SKM-1 treated with dmso at 0.1 percent for 144 hours (cell line): ENCODE measurements at regions not wholly inside any gene's neighbourhood (a gene's known extent, or its start where the extent isn't known, plus 50 kb on each side); places are given as distances from the start of the nearest gene placed in this dataset.

Source experiments
- DNase-seq: peaks from one replicate; lab custom pipeline; 2025; ENCODE audit not compliant: unreplicated experiment; lab: John Stamatoyannopoulos, UW

DNA sequence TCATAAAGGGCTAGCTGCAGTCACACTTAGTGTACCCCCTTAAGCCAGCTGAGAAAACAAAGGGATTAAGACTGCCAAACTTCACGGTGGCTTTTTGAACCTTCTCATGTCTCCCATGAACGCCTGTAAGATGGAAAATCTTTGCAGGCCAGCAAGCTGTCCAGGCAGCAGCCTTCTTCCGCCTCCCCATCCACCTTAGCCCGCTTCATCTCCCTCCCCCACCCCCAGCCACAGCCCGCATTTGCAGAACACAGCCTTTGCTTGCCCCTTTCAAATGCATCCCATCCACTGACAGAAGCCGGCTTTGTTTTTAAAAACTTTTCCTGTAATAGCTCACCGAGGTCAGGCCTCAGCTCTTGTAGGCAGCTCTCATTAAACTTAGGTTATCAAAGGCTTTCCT lies 113.8 kb upstream of the FAM9B start:
- DNase-seq: no peak

DNA sequence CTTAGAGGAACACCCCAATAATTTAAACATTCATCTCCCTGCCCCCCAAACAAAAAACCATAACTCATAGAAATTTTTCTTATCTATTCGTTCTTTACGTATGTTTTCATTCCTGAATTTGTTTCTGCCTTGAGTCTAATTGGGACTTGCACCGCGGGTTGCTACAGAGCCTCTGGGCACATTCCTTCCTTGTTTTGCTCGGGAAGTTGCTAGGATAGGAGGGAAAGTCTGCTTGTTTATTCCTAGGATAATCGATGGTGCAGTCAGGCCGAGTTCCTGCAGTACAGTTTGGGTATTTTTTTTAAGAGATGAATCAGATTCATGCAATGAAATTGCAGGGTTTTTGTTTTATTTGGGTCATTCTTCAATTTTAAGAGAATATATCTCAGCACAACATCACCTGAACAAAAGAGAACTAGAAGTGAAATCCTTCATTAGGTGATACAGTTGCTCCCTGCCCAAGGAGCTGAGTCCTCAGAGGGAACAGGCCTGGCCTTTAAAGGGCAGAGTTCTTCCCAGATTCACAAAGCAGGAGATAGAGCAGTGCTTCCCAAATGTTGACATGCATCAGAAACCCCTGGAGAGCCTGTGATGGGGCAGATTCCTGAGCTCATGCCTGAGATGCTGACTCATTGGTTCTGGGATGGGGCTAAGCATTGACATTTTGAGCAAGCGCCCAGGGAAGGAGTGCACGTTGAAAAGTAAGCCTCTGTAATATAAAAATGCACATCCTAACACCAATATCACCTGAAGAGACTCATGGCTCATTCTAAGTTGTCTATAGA lies 114.9 kb upstream of the FAM9B start:
- no peak for DNase-seq

DNA sequence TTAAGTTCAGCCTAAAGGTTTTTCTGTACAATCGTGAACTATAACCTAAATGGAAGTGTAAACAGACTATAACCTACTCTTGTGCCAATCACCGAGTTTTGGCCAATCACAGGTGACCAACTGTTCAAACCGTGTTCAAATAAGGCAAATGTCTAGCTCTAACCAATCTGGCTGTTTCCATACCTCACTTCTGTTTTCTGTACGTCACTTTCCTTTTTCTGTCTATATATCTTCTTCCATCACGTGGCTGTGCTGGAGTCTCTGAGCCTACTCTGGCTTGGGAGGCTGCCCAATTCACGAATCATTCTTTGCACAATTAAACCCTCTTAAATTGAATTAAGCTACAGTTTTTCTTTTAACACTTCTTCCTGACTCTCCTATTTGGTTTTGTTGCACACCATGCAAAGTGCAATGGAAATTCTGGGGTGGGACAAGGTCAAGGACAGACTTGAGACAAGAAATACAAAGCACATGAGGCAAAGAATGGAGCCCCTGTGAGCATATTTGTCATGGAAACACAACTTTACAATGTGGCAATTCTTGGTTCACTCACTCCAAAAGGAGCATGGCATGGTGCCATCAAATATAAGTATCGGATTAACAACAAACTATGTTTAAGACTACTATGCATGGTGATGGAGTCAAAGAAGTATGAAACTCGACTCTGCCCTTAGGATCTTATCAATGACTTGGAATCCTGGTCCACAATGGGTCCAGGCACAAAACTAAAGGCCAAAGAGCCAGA lies 115.7 kb upstream of the FAM9B start:
- no peak for DNase-seq

DNA sequence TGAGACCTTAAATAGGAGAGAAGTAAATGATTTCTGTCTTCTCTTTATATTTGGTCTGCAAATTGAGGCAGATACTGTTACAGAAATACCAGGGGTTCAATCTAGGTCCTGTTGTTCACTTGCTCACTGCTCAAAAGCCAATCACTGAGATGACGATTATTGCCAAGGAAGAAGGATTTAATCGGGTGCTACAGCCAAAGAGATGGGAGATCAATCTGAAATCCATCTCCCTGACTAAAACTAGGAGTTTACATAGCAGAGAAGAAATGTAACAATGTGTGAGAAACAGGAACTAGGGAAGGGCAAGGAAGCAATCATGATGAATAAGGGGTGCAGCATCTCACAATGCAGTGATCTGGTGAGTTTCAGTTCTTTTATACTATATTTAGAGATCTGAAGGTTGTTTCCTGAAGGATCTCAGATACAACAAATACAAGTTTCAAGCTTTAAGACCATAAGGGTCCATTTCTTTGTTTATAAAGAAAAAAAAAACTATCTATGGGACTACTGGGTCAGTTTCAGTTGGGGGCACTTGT lies 117.9 kb upstream of the FAM9B start:
- no peak for DNase-seq

DNA sequence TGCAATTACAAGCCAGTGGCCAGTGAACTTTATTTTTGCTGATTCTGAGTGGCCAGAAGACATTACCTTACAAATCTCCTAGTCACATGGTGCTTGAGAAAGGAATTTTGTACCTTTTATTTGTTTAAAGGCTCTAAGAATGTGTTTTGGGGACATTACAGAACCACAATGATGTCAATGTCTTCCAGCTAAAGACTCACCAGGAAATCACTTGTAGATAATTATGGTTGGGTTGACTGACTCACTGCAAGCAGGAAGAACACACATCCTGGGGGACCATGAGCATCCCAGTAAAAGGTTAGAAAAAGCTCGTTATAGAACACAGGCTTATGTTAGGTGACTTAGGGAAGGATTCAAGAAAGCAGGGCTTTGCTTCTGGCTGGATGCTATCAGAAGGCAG lies 119.4 kb upstream of the FAM9B start:
- DNase-seq: no peak

DNA sequence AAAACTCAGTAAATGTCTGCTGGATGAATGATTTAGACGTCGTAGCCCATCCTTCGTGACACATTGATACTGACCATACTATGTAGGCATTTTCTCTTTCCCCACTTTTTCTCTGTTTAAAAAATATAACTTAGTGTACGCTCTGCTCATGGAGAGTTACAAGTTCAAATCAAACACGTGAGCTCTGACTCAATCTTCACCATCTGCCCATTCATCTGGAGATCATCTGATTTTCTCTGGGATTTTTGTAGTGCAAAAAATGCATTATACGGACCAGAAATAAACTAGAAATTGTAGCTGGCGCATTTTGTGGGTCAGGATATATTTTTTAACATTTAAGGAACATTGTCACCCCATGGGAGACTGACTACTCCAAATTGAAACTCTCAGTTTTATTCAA lies 124.7 kb upstream of the FAM9B start:
- DNase-seq: no peak

DNA sequence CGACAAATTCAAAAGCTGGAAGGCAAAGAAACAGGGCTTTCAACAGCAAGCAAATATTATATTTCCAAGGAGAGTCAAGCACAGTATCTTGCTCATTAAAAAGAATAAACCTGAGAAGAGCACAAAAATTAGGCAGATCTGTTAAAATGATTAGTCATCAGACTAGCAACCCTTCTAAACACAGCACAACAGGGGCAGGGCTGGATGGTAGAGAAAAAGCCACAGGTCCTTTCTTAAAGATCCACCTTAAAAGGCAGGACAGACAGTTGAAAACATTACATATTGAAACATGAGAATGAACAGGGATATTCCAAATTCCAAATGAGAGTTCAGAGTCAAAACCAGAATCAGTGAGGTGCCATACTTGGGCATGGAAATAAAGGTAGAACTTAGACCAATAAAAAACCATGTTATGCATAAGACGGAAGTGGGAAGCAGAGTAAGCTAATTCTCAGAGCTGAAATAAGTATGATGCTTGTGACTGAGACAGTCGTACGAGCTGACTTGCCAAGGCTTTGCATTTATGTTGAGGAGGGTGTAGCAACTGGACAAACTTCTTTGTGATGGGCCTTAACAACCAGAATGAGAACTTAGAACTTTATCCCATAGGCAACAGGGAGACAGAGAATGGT lies 126.9 kb upstream of the FAM9B start:
- no peak for DNase-seq

DNA sequence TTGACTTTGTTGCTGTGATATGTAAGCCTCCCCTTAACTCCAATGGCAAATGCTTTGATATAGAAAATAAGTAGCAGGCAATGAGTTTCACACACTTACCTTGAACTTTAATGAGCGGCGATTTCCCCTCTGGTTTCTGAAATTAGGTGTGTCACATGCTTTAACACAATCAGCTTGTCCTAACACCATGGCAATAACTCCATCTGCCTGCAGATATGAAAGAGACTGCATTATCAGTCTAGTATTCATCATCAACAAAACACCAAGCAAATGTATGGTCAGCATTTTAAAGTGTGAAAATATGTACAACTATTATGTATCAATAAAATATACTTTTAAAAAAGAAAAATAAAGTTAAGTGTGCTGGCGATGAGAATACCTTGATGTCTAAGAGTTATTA lies 128.8 kb upstream of the FAM9B start:
- no peak for DNase-seq

DNA sequence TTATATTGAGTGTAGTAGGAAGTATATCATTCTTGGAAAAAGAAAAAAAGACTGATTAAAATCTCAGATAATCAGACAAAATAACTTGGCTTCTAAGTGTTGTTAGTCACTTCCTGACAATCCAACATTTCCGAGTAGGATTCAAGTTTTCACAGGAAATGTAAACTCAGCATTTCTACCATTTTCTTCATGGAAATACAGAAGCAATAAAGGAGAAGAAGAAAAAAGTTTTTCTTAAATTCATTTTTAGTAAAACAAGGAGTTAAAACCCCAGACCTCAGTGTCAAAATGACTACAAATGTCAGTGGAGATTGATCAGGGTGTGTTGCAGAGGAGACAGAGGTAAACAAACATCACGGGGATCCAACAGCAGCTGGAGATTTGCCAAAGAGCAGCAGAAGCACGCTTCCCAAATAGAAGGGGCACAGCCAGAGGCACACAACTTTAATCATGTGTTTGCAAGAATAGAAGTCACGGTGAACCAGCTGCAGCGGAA lies 129.3 kb upstream of the FAM9B start:
- no peak for DNase-seq

DNA sequence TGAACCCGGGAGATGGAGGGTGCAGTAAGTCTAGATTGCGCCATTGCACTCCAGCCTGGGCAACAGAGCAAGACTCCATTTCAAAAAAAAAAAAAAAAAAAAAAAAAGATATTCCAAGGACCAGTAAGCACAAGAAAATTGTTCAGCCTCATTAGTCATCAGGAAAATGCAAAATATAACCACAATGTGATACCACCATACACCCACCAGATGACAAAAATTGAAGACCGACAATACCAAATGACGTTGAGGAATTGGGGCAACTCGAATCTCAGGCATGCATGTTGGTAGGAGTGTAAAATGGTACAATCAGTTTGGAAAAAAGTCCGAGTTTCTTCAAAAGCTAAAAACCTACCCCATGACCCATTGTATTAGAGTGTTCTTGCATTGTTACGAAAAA lies 130.2 kb upstream of the FAM9B start:
- no peak for DNase-seq

DNA sequence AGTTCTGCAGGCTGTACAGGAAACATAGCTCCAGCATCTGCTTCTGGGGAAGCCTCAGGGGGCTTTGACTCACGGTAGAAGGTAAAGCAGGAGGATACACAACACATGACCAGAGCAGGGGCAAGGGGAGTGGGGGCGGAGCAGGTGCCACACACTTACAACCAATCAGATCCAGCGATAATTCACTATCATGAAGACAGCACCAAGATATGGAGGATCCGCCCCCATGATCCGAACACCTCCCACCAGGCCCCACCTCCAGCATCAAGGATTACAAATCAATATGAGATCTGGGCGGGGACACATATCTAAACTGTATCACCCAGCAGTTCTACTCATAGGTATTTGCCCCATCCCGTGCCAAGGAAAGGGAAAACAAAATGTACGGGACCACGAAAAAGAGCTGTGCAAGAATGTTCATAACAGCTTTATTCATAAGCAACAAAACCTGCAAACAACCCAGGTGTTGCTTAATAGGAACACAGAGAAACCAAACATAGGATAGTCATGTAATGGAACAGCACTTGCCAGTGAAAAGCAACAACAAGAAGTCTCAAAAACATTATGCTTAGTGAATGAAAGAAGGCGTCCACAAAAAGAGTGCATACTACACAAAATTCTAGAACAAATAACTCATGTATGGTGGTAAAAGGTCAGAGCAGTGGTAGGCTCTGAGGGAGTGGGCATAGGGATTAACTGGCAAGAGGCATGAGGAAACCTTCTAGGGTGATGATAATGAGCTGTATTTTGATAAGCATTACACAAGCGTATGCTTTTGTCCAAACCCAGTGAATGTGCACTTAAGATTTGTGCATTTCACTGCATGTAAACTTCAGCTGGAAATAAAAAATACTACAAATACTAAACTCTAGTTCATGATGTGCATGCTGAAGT lies 130.9 kb upstream of the FAM9B start:
- DNase-seq: no peak

DNA sequence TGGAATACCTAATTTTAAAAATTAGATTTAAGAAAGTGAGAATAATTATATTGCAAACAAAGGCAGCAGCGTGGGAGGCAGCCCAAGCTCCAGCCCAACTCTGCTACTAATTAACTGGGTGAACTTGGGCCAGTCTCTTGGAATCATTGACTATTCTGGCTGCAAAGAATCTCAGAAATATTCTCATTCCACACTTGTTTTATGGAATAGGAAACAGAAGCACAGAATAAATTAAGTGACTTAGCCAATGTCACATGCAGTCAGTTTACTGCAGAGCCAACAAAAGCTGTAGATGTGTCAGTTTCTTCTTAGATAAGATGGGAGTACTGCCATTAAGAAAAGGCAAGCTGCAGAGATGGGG lies 132.6 kb upstream of the FAM9B start:
- DNase-seq: no peak

DNA sequence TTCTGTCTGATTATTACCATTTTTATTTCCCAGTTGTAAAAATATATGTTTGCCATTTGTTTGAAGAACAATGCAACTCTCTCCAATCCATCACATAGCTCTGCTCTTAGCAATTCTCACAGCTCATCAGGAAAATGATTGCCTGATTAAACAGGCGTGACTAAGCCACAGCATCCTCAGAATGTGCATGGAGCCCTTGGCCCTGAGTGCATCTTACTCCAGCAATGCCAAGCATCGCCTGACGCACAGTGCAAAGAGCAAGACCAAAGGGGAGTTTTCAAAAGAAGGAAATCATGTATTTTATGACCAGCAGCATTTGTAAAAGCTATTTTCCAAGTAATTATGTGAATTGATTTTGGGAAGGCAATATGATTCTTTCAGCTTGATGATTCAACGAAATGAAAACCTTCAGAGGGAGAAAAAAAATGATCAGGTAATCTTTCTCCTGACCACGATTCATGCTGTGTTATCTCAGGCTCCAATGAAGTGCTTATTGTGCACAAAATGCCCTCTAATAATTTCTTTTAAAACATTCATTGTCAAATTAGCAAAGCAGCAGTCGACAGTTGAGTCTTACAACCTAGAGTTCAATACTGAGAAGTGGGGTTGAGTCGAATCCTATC lies 138.0 kb upstream of the FAM9B start:
- DNase-seq: no peak

DNA sequence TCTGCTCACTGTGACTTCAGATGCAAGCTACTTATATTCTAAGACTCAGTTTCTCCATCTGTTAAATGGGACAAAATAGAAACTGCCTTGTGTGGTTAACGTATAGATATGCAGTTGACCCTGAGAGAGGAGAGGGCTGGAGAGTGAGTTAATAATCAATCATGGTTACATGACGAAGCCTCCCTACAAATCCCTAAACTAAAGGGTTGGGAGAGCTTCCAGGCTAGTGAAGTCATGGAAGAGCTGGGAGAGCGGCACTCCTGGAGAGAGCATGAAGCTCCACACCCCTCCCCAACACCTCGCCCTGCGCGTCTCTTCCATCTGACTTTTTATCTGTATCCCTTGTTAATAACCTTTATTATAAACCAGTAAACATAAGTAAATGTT lies 138.5 kb upstream of the FAM9B start:
- DNase-seq: no peak

DNA sequence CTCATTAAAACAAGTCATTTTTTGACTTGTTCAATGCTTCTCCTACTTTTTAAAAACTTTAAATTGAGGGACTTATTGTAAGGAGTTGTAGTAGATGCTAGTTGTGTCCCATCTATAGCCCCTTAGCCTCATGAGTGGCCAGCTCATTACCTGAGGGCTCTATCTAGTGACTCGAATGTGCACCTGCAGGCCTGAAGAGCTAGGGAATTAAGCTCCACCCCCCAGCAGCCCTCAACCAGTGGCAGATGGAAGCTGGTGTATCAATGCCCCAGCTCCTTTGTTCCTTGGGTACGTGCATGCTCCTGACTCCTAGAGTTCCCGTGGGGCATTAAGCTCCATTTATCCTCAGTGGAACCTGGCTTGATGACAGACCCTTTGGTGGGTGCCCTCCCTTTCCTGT lies 146.7 kb upstream of the FAM9B start:
- DNase-seq: no peak

DNA sequence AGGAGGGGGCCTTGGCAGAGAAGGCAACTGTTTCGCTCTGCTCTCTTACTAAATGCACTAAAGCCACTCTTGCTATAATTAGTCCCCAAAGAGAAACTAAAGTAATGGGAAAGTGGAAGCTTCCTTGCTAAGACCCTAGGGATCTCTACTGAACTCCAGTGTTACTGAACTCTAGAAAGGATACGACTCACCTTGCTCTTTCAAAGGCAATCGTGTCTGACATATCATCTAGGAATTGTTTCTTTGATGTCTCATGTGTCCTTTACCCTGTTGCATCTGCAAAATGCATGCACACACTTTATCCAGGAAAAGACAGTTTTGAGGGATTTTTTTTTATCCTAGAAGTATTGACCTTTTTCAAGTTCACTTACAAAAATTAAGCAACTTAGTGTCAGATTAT lies 148.1 kb upstream of the FAM9B start:
- DNase-seq: no peak

DNA sequence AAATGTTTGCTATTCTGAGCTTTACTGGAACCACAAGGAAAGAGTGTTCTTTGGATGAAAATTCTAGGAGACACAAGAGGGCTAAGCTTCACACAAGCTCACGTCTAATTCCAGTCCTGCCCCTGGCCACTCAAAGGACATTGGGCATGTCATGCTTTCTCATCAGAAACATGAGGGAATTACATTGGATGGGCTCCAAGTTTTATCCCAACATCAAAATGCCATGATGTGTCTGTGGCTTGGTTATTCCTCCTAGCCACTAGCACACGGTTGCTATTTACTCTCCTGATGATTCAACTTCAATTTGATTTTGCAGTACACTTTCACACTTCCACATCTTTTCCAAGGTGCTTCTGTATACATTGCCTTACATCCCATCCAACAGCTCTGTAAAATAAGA lies 149.6 kb upstream of the FAM9B start:
- DNase-seq: no peak

DNA sequence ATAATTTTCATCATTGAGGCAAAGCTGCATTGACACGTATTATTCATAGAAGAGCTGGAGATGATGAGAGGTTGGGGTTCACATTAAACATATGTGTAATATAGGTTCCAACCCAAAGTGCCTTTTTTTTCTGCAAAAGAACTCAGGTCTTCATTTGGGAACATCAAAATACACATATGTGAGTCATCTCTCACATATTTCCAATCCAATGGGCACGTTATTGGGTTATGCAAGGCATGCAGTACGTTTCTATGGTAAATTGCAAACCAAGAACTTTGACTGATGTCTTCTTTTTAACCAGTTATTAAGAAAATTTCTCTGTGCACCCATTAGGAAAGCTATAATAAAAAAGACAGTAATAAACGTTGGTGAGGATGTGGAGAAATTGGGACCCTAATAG lies 150.3 kb upstream of the FAM9B start:
- no peak for DNase-seq

DNA sequence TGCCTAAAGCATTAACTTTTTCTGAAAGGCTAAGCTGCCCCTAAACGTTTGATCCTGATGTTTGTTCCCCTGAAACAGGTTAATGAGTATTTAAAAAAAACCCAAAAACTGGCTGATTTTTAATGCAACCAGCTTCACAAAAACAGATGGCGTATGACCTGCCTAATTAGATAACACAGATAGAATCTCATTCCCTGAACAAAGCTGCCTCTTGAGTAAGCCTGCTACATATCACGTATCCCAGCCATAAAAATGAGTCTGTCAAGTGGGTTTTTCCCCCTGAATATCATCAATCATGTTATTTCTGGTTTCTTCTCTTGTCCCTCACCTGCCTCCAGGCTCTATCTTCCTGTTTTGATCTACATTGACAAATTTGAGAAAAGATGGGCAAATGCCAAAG lies 154.2 kb upstream of the FAM9B start:
- DNase-seq: no peak

DNA sequence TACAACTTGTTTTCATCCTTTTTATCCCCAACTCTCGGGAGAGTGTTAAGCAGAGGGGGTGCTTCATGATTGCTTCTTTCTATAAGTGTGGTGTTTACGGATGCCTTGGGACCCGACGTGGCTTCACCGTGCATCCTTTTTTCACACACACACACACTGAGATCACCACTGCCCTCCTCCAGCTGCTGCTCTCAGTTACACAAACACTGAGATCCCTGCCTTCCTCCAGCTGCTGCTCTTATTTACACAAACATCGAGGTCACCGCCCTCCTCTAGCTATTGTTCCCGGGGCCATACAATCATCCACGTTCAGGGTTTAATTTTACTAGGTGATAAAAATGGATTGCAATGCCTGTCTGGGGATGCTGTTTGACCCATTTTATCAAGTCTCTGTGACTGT lies 155.4 kb upstream of the FAM9B start:
- no peak for DNase-seq

DNA sequence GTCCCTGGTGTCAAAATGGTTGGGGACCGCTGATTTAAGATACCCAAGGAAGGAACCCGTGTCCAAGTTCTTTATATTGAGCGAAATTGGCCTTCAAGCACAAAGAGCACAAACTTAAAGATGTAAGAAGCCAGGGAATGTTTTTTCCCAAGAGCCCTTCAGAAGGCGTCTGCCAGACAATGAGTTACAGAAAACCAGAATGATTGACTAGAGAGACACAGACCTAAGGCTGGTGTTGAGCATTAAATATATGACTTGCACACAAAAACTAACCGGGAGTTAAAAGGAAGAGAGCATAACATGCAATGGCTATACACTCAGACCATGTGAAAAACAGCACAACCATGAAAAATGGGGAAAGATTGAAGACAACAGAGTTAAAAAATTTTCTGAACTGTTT lies 157.5 kb upstream of the FAM9B start:
- DNase-seq: no peak
